Stimulated activated CD8-positive, alpha-beta memory T cell treated with anti-CD3 and anti-CD28 coated beads, Interleukin-4, amount 100 ng/mL, for 48 hours (primary cell): ENCODE measurements at regions not wholly inside any gene's neighbourhood (a gene's known extent, or its start where the extent isn't known, plus 50 kb on each side); places are given as distances from the start of the nearest gene placed in this dataset.
"Not testable (repeated sequence)": the region's sequence is repeated elsewhere in the genome, so short reads cannot be mapped to it uniquely, and the experiment has no call there.

ENCODE experiments used
- DNase-seq: peaks from one replicate; pipeline ENCODE4 v3.0.0-alpha.2; 2020

DNA sequence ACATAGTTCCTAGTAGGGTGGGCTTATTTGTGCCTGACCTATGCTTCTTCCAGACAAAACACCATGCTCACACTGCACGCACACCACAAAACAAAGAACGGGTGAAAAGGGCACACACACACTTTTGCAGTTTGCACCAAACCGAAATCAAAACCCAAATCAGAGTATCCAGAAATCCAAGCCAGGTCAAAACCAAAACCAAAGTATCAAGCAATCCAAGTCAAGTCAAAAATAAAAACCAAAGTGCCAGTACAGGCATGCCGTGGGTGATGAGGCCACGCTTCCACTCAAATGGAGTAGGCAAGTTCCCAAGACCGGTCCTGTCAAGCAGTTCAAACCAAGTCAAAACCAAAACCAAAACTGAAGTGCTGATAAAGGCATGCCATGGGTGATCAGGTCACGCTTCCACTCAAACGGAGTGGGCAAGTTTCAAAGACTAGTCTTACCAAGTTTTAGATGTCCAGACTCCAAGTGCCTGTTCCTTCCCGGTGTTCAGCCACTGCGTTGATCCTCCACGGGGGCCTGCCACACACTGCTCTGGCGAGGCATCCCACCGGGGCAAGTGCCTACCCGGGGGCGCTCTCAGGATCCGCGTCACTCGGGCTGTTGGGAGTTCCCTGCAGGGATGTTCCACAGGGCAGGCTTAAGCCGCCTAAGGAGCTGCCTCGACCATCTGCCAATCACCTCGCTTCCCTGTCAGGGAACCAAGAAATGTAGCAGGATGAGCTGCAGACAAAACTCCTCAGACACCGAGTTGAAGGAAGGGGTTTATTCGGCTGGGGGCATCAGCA, 184.5 kb upstream of the SGO1 start:
- not testable (repeated sequence) for DNase-seq

DNA sequence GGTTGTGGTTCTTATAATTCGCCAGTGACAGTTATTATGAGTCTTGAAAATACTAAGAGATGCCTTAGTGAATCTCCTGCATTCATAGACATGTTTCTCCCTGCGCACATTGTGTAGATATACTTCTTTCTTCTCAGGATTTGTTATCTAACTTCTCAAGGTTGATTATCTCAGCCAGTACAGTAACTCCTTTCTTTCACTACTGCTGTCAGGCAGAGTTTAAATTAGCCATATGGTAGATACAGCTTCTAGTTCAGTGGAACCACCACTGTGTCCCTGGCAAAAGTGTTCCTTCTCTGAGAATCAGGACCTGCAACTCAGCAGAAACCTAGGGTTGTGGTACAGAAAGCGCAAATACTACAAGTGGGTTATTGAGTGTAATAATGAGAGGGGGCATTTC, 175.0 kb upstream of the SGO1 start:
- DNase-seq, result no peak

DNA sequence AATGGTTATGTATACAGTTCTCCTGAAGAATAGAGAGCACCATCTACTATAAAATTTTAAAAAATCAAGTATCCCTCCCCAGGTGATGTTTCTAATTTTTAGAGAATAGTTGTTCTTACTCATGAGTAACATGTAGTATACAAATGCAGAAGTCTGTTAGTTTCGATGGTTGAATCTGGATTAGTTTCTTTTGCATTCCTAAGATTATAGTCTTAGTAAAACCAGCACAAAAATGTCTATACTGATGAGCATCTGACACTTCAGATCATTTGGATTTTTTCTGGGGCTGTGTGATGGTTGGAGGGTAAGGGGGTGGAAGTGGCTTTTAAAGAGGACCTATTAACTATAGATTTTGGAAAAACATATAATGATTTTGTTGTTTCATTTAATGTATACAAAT, 167.3 kb upstream of the SGO1 start:
- no peak for DNase-seq

DNA sequence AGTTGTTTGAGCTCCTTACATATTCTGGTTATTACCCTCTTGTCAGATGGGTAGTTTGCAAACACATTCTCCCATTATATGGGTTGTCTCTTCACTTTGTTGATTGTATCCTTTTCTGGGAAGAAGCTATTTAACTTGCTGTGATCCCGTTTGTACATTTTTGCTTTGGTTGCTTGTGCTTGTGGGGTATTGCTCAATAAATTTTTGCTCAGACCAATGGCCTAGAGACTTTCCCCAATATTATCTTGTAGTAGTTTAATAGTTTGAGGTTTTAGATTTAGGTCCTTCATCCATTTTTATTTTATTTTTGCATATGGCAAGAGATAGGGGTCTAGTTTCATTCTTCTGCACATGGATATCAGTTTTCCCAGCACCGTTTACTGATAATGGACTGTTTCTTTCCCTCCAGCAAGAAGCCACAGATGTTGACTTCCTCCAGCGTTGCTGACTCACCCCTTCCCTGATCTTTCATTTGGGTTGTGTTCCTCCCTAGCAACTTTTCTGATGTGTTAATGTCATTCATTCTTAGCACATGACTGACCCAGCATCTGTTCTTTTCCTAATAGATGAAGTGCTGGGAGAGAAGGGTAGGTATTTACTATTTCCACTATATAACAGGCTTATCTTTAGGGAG, 166.7 kb upstream of the SGO1 start:
- no peak for DNase-seq

DNA sequence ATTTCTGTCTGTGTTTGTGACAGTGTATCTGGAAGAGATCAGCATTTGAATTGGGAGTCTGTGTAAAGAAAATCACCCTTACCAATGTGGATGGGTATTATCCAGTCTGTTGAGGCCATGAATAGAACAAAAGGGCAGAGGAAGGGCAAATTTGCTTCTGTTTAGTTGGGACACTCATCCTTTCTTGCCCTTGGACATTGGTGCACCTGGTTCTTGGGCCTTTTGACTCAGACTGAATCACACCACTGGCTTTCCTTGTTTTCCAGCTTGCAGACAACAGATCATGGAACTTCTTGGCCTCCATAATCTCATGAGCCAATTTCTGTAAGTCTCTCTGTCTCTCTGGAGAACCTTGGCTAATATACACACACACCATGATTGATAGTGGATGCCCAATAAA, 164.4 kb upstream of the SGO1 start:
- no peak for DNase-seq

DNA sequence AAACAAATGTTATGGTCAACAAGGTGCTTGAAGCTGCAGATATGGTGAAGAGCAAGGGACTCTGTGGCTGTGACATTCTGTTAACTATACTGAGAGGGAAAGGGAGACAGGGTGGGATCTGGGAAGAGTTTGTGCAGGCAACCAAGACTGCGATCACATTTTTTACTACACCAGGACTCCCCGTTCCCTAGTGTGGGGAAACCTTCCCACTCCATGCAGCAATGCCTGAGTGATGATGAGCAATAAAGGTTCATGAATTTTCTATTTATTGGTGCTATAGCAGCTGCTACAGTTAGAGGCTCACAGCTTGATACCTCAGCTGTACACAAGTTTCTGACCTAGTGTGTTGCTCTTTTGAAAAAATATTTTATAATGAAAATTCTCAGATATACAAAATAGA, 160.9 kb upstream of the SGO1 start:
- DNase-seq, result no peak

DNA sequence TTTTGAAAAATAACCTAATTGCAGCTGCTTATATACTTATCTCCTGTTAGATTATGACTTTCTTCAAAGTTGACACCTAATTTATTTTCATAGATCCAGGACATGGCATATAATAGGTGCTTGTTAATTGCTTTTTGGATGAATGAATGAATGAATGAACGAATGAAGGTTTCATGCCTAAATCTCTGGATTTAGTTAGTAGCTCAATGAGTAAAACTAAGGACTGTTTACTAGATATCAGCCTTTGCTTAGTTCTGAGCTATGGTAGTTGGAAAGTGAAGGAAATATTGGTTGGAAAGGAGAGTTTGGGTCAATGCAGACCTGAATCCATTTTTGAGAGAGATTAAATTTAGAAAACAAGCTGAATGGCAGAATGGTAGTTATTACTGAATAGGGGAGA, 160.4 kb upstream of the SGO1 start:
- no peak for DNase-seq

DNA sequence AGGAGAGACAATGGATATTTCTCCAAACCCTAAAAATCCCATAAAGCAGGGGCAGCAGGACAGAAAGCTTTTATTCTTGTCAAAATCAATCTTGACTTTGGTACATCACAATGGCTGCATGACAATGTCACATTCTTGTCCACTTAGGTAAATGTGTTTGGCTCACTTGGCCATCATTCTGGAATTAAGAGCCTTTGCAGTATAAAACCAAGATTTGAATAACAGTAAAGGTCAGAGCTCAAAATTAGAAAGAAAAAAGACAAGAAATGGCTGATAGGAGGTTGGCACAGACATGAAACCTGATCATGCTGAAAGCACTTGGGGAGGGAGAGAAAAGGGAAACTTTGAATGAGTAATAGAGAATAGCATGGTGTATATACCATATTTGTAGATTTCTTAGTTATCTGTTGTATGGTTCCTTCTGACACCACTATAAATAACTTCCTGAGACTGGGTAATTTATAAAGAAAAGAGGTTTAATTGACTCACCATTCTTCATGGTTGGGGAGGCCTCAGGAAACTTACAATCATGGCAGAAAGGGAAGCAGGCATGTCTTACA, 158.5 kb upstream of the SGO1 start:
- DNase-seq, result no peak

DNA sequence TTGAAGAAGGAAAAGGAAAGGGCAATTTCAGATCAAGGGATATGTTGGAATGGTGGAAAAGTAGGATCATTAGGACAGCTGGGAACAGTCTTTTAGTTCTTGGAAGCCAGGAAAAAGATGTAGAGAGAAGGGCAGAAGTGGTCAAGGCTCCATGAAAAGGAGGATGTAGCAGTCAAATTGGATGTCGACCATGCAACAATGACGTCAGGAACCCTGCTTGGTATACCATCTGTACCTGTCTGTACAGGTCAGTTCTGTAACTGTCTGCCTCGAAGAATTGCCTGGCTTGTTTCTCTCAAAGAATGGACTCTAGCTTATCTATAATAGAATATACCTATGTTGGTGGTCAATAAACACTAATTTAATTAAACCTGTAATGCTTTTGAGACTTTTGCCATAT, 157.8 kb upstream of the SGO1 start:
- DNase-seq, result no peak

DNA sequence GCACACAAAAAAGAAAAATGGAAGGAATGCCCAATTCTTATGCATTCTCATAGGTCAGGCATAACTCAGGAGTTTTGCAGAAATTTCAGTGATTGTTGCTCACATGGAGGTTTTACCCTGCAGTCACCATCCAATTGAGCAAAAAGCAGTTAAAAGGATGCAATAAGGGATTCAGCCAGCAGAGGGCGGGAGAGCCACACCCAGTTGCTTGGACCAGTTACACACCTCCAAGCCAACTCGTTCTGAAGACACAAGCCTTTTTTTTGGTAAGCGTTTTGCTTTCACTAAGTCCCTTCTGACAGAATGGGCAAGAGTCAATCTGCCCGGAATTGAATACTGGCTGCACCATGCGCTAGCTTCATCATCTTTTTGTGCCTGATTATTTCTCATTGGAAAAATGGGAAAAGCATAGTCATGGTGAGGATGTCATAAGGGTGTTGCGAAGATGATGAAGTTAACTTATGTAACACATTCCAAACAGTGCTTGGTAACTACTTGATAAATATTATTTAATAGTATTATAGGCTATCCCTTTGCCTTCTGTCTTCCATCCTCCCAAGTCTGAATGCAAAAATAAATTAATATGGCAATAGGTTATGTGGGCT, 154.4 kb upstream of the SGO1 start:
- DNase-seq, result peak; percentile 80

DNA sequence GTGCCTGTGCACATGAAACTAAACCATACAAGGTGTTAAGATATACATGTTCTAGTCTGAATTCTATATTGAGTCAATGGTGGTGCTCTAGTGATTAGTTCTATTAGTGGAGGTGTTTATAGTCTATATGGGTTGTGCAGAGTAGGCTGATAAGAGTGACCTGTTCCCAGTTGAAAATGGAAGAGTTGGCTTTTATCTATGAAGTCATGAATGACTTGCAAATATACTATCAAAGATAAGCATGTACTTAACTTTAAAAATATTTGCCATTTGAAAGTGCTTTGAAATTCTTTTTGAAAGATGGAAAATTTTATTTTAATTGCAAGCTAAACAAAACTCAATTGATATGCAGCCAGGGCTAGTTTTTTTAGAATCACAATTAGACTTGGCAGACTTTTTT, 150.6 kb upstream of the SGO1 start:
- no peak for DNase-seq

DNA sequence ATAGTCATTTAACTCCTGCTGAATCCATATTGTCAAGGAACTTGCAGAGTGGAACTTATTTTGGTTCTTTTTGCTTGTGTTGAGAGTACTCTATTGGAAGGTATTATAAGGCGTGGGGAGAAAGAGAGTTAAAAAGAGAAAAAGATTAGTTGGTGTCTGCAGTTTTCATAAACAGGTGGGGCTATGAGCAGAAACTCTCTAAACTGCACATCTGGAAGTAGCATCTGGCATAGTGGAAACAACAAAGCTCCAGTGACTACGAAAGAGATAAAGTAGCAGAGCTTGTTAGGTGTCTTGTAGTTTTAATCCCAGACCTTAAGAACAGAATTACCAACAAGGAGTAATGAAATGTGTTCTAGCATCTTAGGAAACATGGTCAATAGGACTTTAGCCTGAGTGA, 148.8 kb upstream of the SGO1 start:
- DNase-seq, result no peak

DNA sequence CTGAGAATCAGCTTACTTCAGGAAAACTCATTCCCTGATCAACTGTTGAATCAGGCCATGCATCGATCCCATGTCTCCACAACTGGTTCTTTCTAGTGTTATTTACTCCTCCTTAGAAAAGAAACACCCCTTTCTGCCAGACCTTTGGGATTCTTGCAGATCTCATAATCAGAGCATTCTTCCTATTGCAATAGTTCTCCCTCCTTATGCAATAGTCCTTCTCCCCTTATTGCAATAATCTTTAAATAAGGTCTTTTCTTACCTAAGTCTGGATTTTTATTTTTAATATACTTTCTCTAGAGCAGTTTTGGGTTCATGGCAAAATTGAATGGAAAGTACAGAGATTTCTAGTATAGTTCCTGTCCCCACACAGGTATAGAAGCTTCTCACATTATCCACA, 141.9 kb upstream of the SGO1 start:
- no peak for DNase-seq

DNA sequence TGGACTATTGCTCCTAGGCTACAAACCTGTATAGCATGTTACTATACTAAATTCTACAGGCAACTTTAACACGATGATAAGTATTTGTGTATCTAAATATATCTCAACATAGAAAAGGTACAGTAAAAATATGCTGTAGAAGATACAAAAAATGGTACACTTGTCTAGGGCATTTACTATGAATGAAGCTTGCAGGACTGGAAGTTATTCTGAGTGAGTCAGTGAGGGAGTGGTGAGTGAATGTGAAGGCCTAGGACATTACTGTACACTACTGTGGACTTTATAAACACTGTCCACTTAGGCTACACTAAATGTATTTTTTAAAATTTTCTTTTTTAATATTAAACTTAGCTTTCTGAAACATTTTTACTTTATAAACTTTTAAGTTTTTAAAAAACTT, 140.5 kb upstream of the SGO1 start:
- no peak for DNase-seq

DNA sequence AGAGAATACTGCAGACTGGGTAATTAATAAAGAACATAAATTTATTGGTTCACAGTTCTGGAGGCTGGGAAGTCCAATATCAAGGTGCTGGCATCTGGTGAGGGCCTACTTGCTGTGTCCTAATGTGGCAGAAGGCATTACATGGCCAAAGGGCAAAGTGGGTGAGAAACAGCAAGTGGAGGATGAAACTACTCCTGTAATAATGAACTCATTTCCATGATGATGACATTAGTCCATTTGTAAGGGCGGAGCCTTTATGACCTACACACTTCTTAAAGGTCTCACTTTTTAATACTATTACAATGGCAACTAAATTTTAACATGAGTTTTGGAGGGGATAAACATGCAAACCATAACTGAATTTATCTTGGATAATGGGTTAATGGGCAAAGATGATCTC, 139.6 kb upstream of the SGO1 start:
- no peak for DNase-seq

DNA sequence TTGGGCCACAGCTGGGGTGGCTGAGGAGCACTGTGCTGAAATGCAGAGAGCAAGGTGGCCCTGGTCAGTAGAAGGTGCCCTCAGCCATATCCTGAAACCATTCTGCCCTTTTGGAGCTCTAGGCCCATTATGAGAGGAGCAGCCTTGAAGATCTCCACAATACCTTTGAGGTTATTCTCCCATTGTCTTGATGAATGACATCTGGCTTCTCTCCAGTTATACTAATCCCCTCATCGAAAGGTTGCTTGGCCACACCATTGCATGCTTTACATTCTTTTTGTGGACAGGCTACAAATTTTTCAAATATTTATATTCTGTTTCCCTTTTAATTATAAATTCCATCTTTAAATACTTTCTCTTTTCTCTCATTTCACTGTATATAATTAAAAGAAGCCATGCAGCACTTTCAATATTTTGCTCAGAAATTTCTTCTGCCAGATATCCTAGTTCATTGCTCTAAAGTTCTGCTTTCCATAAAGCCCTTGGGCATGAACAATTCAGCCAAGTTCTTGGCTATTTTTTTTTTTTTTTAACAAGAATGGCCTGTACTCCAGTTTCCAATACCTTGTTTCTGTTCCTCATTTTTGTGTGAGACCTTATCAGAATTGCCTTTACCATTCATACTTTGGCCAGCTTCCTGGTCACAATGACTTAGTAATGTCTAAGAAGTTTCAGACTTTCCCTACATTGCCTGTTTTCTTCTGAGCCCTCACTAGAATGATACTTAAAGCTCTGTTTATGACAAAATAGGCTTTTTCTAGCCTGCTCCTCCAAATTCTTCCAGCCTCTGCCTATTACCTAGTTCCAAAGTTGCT, 138.9 kb upstream of the SGO1 start:
- DNase-seq, result no peak

DNA sequence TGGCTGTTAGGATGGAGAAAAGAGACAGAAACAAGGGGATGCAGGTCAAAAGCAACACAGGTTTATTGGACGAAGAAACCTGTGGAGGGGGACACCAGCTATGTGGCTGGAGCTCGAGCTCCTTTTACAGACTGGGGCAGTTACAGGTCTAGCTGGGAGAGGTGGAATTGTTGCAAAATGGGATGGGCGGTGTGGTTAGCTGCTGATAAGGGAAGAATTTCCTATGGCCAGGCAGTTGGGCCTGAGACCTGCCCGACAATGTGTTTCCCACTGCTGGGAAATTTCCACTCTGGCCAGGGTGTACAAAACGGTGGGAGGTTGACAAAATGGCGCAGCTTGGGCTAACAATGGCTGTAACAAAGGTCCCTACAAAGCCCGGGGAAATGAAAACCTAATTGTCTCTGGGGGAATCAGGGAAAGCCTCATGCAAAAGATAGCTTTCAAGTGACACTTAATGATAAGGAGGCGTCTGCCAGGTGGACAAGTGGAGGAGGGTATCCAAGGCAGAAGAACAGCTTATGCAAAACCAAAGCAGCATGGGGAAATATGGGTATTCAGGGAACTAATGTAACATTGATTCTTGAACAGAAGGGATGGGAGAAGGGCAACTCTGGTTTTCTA, 137.4 kb upstream of the SGO1 start:
- no peak for DNase-seq

DNA sequence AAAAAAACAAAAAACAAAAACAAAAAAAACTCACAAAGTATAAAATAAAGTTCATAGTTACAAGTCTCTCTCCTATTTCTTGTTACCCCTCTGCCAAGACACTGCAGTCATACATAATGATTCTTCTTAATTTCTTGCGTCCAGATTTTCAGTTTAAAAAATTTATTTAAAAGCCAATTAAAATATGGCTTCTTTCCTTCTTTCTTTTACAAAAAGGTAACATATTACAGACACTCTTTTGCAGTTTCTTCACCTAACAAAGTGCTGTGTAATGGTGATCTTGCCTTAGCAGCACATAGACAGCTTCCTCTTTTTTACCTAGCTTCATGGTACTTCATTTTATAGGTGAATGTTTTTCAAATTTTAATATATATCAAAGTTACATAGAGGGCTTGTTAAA, 136.1 kb upstream of the SGO1 start:
- no peak for DNase-seq

DNA sequence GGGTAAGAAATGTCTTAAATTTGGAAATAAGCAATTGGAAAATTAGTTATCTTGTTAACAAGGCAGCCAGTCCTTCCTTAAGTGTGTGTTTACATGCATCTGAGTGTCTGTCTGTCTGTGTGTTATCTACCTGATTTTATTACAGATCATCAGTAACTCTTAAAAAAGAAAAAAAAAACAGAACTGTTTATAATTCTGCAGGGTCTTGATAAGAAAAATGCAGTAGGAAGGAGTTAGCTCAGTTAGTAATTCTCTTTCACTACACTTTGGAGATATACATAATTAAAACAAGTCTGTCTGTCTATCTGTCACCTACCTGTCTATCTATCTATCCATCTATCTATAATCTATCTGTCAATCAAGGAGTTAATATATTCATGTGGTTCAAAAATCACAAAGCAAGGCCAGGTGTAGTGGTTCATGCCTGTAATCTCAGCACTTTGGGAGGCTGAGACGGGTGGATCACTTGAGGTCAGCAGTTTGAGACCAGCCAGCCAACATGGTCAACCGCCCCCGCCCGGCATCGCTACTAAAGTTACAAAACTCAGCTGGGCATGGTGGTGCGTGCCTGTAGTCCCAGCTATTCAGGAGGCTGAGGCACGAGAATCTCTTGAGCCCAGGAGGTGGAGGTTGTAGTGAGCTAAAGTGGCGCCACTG, 135.5 kb upstream of the SGO1 start:
- no peak for DNase-seq

DNA sequence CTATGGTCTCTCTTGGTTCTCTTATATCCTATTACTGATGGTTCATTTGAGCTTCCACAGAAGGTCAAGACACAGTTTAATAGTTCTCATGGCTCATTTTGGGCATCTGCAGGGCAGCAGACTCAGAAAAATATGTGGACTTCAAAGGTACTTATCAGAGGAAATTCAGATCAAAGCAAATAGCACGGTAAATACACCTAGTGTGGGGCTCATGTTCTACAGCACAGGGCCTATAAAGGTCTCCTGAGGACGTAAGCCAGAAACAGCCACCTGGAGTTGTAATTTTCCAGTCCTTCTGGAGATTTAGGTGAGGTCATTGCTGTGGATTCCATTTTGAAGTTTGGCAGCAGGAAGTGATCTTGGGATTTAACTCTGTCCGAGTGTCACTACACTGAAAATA, 134.5 kb upstream of the SGO1 start:
- DNase-seq, result no peak

DNA sequence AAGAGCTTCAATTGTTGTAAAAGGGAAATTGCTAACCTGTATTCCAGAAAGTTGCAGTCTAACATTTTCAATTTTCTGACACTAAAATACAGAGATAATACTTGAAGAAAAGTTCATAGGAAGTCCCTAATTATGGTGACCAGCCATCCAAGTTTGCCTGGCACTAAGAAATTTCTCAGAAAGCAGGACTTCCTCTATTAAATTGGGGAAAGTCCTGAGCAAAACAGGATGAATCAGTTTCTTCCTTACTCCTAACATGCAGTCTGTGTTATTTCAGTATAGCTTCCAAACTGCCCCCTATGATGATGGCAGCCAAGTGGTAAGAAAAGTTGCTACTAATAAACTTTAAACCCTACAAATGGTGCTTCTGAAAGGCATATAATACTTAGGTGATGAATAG, 133.5 kb upstream of the SGO1 start:
- DNase-seq, result no peak

DNA sequence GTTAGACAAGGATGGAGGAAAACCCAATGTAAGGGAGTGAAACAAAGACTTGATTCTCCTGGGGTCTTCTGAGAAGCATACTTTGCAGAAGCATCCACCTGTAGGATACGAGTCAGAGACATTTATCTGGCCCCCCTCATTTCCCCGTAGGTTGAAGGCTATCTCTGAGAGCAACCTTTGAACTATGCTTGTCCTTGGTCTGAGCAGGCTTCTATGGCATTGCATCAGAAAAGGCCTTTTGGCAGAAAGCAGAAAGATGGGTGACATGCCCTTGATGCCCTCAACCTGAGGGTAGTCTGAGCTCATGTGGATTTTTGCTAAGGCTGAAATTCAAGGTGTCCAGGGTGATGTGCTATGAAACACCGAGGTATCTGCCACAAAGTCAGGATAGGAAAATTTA, 131.6 kb upstream of the SGO1 start:
- no peak for DNase-seq
